Muscle layer of duodenum (tissue), 2 donors: ENCODE measurements at regions not wholly inside any gene's neighbourhood (a gene's known extent, or its start where the extent isn't known, plus 50 kb on each side); places are given as distances from the start of the nearest gene placed in this dataset.

Experiments used
- H3K27ac ChIP-seq: one replicate; pipeline ENCODE4 v1.7.0; 2013; ENCODE audit warnings: mild to moderate bottlenecking, low read length
- H3K27me3 ChIP-seq: one replicate; pipeline ENCODE4 v1.7.0; 2013; ENCODE audit warnings: low read depth, mild to moderate bottlenecking, control low read depth, low read length
- H3K36me3 ChIP-seq, 2 donors: one replicate each; pipeline ENCODE4 v1.7.0; 2013; ENCODE audit warnings: low read length in 2 of 2, control low read depth in 1 of 2, mild to moderate bottlenecking in 1 of 2; ENCODE audit not compliant: insufficient read depth in 2 of 2, control insufficient read depth in 1 of 2
- H3K4me1 ChIP-seq, 2 donors: one replicate each; pipeline ENCODE4 v1.7.0; 2013; ENCODE audit warnings: low read length in 2 of 2, mild to moderate bottlenecking in 2 of 2, control low read depth in 1 of 2, moderate library complexity in 1 of 2; ENCODE audit not compliant: insufficient read depth in 2 of 2, control insufficient read depth in 1 of 2
- H3K4me3 ChIP-seq, 2 donors: one replicate each; pipeline ENCODE4 v1.7.0; 2013; ENCODE audit warnings: low read length in 2 of 2, low read depth in 1 of 2, mild to moderate bottlenecking in 1 of 2
- H3K9me3 ChIP-seq, 2 donors: one replicate each; pipeline ENCODE4 v1.7.0; 2013; ENCODE audit warnings: low read length in 2 of 2, control low read depth in 1 of 2, mild to moderate bottlenecking in 1 of 2; ENCODE audit not compliant: control insufficient read depth in 1 of 2
- donor health status: healthy.

GRCh38 chr7:79806161-79806734 is 328.4 kb upstream of the GNAI1 start:
- H3K27ac ChIP-seq = no peak overlapping the region
- no peaks in the 10 kb centered on the region for H3K9me3 ChIP-seq
- no peaks in the 10 kb centered on the region for H3K27me3 ChIP-seq
- H3K4me3 ChIP-seq = no peak overlapping the region
- H3K4me1 ChIP-seq = no peaks in the 10 kb centered on the region
- no peaks in the 10 kb centered on the region for H3K36me3 ChIP-seq

- Histone ChIP-seq H3K9me3 (no peaks in the 10 kb centered on the region), H3K4me1 (no peaks in the 10 kb centered on the region), H3K4me3 (no peak overlapping the region), H3K36me3 (no peaks in the 10 kb centered on the region), H3K27me3 (no peaks in the 10 kb centered on the region), H3K27ac (no peak overlapping the region)
These were observed 337.3 kb upstream of the MAGI2 start for GRCh38 chr7:79790656-79791262.

GRCh38 chr7:79789584-79790345 is 336.3 kb upstream of the MAGI2 start:
- Histone ChIP-seq H3K27me3 (no peaks in the 10 kb centered on the region), H3K27ac (no peak overlapping the region), H3K36me3 (no peaks in the 10 kb centered on the region), H3K4me1 (no peaks in the 10 kb centered on the region), H3K4me3 (no peak overlapping the region), H3K9me3 (no peaks in the 10 kb centered on the region)

- no peaks in the 10 kb centered on the region for H3K27me3 ChIP-seq
- no peaks in the 10 kb centered on the region for H3K36me3 ChIP-seq
- H3K4me3 ChIP-seq = no peak overlapping the region
- no peak overlapping the region for H3K27ac ChIP-seq
- H3K4me1 ChIP-seq = no peaks in the 10 kb centered on the region
- H3K9me3 ChIP-seq = no peaks in the 10 kb centered on the region
These were observed 334.2 kb upstream of the MAGI2 start for GRCh38 chr7:79787623-79788022.

GRCh38 chr7:79787096-79787495 is 333.6 kb upstream of the MAGI2 start:
- no peaks in the 10 kb centered on the region for H3K27me3 ChIP-seq
- H3K4me3 ChIP-seq = no peak overlapping the region
- no peaks in the 10 kb centered on the region for H3K36me3 ChIP-seq
- no peaks in the 10 kb centered on the region for H3K4me1 ChIP-seq
- H3K27ac ChIP-seq = no peak overlapping the region
- no peaks in the 10 kb centered on the region for H3K9me3 ChIP-seq

GRCh38 chr7:79786187-79786586 is 332.7 kb upstream of the MAGI2 start:
- Histone ChIP-seq H3K9me3 (no peaks in the 10 kb centered on the region), H3K36me3 (no peaks in the 10 kb centered on the region), H3K27me3 (no peaks in the 10 kb centered on the region), H3K4me1 (no peaks in the 10 kb centered on the region), H3K27ac (no peak overlapping the region), H3K4me3 (no peak overlapping the region)

GRCh38 chr7:79785556-79785955 is 332.1 kb upstream of the MAGI2 start:
- H3K4me1 ChIP-seq = no peaks in the 10 kb centered on the region
- no peak overlapping the region for H3K27ac ChIP-seq
- H3K4me3 ChIP-seq = no peak overlapping the region
- no peaks in the 10 kb centered on the region for H3K9me3 ChIP-seq
- no peaks in the 10 kb centered on the region for H3K36me3 ChIP-seq
- no peaks in the 10 kb centered on the region for H3K27me3 ChIP-seq

GRCh38 chr7:79782906-79783305 is 329.4 kb upstream of the MAGI2 start:
- Histone ChIP-seq H3K27ac (no peak overlapping the region), H3K9me3 (no peaks in the 10 kb centered on the region), H3K4me3 (no peak overlapping the region), H3K4me1 (no peaks in the 10 kb centered on the region), H3K36me3 (no peaks in the 10 kb centered on the region), H3K27me3 (no peaks in the 10 kb centered on the region)

- Histone ChIP-seq H3K36me3 (no peaks in the 10 kb centered on the region), H3K9me3 (no peaks in the 10 kb centered on the region), H3K4me1 (no peaks in the 10 kb centered on the region), H3K27me3 (no peaks in the 10 kb centered on the region), H3K27ac (no peak overlapping the region), H3K4me3 (no peak overlapping the region)
These were observed 328.8 kb upstream of the MAGI2 start for GRCh38 chr7:79782256-79782655.

- H3K27ac ChIP-seq = no peak overlapping the region
- H3K27me3 ChIP-seq = no peaks in the 10 kb centered on the region
- no peaks in the 10 kb centered on the region for H3K36me3 ChIP-seq
- no peaks in the 10 kb centered on the region for H3K4me1 ChIP-seq
- H3K9me3 ChIP-seq = no peaks in the 10 kb centered on the region
- H3K4me3 ChIP-seq = no peak overlapping the region
These were observed 328.2 kb upstream of the MAGI2 start for GRCh38 chr7:79781716-79782115.

- Histone ChIP-seq H3K27me3 (no peaks in the 10 kb centered on the region), H3K4me3 (no peak overlapping the region), H3K36me3 (no peaks in the 10 kb centered on the region), H3K9me3 (no peaks in the 10 kb centered on the region), H3K27ac (no peak overlapping the region), H3K4me1 (no peaks in the 10 kb centered on the region)
These were observed 325.6 kb upstream of the MAGI2 start for GRCh38 chr7:79778786-79779770.
